ENCODE measurements at regions not wholly inside any gene's neighbourhood (a gene's known extent, or its start where the extent isn't known, plus 50 kb on each side); places are given as distances from the start of the nearest gene placed in this dataset.

DNA sequence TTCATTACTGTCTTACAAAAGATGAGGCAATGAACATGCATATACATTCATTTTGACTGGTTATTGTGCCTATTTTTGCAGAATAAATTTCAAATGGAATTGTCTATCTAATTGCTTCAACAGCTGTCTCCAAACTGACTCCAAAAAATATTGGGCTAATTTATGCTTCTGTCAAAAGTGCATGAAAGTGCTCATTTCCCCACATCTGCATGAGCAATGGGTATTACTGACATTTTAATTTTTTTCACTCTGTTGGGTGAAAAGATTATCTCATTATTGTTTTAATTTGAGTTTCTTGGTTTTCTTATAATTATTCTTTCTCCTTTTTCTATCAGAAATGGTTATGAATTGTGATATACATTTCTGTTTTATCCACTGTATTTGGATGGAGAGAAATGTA, 404.2 kb downstream of the QKI start:
- no peak for TF ChIP-seq POLR2A (IDR thresholded peaks at IDR 0.05)
- TF ChIP-seq, protein P1, sequence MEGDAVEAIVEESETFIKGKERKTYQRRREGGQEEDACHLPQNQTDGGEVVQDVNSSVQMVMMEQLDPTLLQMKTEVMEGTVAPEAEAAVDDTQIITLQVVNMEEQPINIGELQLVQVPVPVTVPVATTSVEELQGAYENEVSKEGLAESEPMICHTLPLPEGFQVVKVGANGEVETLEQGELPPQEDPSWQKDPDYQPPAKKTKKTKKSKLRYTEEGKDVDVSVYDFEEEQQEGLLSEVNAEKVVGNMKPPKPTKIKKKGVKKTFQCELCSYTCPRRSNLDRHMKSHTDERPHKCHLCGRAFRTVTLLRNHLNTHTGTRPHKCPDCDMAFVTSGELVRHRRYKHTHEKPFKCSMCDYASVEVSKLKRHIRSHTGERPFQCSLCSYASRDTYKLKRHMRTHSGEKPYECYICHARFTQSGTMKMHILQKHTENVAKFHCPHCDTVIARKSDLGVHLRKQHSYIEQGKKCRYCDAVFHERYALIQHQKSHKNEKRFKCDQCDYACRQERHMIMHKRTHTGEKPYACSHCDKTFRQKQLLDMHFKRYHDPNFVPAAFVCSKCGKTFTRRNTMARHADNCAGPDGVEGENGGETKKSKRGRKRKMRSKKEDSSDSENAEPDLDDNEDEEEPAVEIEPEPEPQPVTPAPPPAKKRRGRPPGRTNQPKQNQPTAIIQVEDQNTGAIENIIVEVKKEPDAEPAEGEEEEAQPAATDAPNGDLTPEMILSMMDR (IDR thresholded peaks at IDR 0.05) = no peak
